ENCODE measurements at regions not wholly inside any gene's neighbourhood (a gene's known extent, or its start where the extent isn't known, plus 50 kb on each side); places are given as distances from the start of the nearest gene placed in this dataset.

DNA sequence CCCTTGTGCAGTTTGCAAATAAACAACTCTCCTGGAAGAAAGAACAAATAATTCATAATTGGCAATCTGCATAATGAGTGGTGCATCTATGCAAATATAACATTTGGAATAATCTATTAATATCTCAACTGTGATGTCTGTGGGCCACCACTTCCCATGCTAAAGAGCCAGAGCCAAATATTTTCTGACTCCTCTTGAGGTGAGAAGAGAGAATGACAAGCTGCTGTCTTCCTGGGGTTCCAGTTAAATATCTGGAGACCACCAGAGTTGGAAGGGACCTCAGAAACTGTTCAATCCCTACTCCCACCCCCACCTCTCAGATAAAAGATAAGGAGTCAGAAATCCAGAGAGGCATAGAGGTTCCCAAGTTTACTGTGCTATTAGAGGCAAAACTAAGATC lies 241.0 kb upstream of the SLC14A2 start:
- H3K27me3 ChIP-seq (ENCODE audit: insufficient read depth, low read depth): no peaks in the 10 kb centered on the region
- H3K36me3 ChIP-seq (ENCODE audit: insufficient read depth): no peaks in the 10 kb centered on the region
- H3K27ac ChIP-seq: no peak overlapping the region
- no peak overlapping the region for H3K4me3 ChIP-seq (IDR thresholded peaks at IDR 0.05; ENCODE audit: insufficient read depth, low read depth, low read length)
- H3K9ac ChIP-seq: no peak overlapping the region
- H2AFZ ChIP-seq (ENCODE audit: low read depth): no peak overlapping the region
- H3K79me2 ChIP-seq (ENCODE audit: insufficient read depth, low read depth): no peaks in the 10 kb centered on the region
- no peak overlapping the region for H3K4me2 ChIP-seq
- no peaks in the 10 kb centered on the region for H3K4me1 ChIP-seq (ENCODE audit: low read depth, poor library complexity, severe bottlenecking)
- TF ChIP-seq, protein P1, sequence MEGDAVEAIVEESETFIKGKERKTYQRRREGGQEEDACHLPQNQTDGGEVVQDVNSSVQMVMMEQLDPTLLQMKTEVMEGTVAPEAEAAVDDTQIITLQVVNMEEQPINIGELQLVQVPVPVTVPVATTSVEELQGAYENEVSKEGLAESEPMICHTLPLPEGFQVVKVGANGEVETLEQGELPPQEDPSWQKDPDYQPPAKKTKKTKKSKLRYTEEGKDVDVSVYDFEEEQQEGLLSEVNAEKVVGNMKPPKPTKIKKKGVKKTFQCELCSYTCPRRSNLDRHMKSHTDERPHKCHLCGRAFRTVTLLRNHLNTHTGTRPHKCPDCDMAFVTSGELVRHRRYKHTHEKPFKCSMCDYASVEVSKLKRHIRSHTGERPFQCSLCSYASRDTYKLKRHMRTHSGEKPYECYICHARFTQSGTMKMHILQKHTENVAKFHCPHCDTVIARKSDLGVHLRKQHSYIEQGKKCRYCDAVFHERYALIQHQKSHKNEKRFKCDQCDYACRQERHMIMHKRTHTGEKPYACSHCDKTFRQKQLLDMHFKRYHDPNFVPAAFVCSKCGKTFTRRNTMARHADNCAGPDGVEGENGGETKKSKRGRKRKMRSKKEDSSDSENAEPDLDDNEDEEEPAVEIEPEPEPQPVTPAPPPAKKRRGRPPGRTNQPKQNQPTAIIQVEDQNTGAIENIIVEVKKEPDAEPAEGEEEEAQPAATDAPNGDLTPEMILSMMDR (conservative IDR thresholded peaks at IDR 0.05; ENCODE audit: low read depth, low read length): no peak
- no peaks in the 10 kb centered on the region for H4K20me1 ChIP-seq (ENCODE audit: insufficient read depth)

DNA sequence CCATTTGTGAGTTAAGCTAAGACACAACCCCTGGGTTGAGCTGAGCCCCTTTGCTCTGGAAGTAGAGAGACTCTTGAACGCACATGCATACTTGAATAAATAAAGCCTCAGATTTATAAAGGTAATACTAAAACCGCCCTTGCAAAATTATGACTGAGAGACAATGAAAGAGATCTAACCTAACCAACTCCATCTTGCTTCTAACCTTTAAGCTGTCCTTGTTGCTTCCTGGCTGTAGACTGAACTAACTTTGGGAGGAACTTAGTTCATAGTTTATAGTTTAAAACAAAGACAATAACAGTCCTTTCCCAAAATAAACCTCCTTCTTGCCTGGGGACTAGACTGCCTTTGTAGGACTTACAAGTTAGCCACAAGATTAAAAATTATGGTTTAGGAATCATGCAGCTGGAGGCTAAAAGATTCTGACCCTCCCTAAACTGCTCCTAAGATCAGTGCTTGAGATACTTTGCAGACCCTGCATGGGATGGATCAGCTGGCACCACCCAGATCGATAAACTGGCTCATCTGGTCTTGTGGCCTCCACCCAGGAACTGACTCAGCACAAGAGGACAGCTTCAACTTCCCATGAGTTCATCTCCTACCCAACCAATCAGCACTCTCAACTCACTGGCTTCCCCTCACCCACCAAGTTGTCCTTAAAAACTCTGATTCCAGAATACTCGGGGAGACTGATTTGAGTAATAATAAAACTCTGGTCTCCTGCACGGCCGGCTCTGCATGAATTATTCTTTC lies 240.2 kb upstream of the SLC14A2 start:
- Histone ChIP-seq H3K4me3 (IDR thresholded peaks at IDR 0.05; ENCODE audit: insufficient read depth, low read depth, low read length) (no peak overlapping the region), H2AFZ (ENCODE audit: low read depth) (no peak overlapping the region), H3K27ac (no peak overlapping the region), H3K4me1 (ENCODE audit: low read depth, poor library complexity, severe bottlenecking) (no peaks in the 10 kb centered on the region), H3K79me2 (ENCODE audit: insufficient read depth, low read depth) (no peaks in the 10 kb centered on the region), H3K36me3 (ENCODE audit: insufficient read depth) (no peaks in the 10 kb centered on the region), H3K27me3 (ENCODE audit: insufficient read depth, low read depth) (no peaks in the 10 kb centered on the region), H4K20me1 (ENCODE audit: insufficient read depth) (no peaks in the 10 kb centered on the region), H3K4me2 (no peak overlapping the region), H3K9ac (no peak overlapping the region)
- TF ChIP-seq, protein P1 (conservative IDR thresholded peaks at IDR 0.05; ENCODE audit: low read depth, low read length): no peak

- no peaks in the 10 kb centered on the region for H3K4me1 ChIP-seq (ENCODE audit: low read depth, poor library complexity, severe bottlenecking)
- no peaks in the 10 kb centered on the region for H3K36me3 ChIP-seq (ENCODE audit: insufficient read depth)
- no peak overlapping the region for H3K9ac ChIP-seq
- no peaks in the 10 kb centered on the region for H4K20me1 ChIP-seq (ENCODE audit: insufficient read depth)
- H3K4me3 ChIP-seq (IDR thresholded peaks at IDR 0.05; ENCODE audit: insufficient read depth, low read depth, low read length): no peak overlapping the region
- TF ChIP-seq, protein P1 (conservative IDR thresholded peaks at IDR 0.05; ENCODE audit: low read depth, low read length): no peak
- H2AFZ ChIP-seq (ENCODE audit: low read depth): no peak overlapping the region
- no peak overlapping the region for H3K4me2 ChIP-seq
- no peaks in the 10 kb centered on the region for H3K27me3 ChIP-seq (ENCODE audit: insufficient read depth, low read depth)
- no peaks in the 10 kb centered on the region for H3K79me2 ChIP-seq (ENCODE audit: insufficient read depth, low read depth)
- no peak overlapping the region for H3K27ac ChIP-seq
Measured at GRCh38 chr18:45376193-45376592, 239.1 kb upstream of the SLC14A2 start.

DNA sequence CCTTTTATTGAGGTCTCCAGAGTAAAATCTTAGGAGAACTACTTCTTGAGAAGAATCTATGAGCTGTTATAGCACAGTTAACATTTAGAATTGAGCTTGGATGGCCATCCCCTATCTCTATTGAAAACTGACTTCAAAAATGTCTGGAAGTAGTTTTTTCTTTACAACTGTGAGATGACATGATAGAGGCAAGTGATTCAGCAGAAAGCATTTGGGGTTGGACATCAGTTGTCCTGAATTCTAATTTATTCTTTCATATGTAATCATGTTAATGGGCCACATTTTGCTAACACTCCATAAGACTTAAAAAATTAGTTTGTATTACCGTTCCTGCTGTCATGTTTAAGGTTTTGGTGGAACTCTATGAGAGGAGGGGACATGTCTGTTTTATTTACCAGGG lies 237.0 kb upstream of the SLC14A2 start:
- H3K4me2 ChIP-seq: no peak overlapping the region
- H4K20me1 ChIP-seq (ENCODE audit: insufficient read depth): no peaks in the 10 kb centered on the region
- no peaks in the 10 kb centered on the region for H3K4me1 ChIP-seq (ENCODE audit: low read depth, poor library complexity, severe bottlenecking)
- H3K4me3 ChIP-seq (IDR thresholded peaks at IDR 0.05; ENCODE audit: insufficient read depth, low read depth, low read length): no peak overlapping the region
- no peak overlapping the region for H3K27ac ChIP-seq
- H3K79me2 ChIP-seq (ENCODE audit: insufficient read depth, low read depth): no peaks in the 10 kb centered on the region
- no peaks in the 10 kb centered on the region for H3K27me3 ChIP-seq (ENCODE audit: insufficient read depth, low read depth)
- TF ChIP-seq, protein P1 (conservative IDR thresholded peaks at IDR 0.05; ENCODE audit: low read depth, low read length): no peak
- no peak overlapping the region for H3K9ac ChIP-seq
- no peaks in the 10 kb centered on the region for H3K36me3 ChIP-seq (ENCODE audit: insufficient read depth)
- H2AFZ ChIP-seq (ENCODE audit: low read depth): no peak overlapping the region

Data from KMS-11 (cell line).